Caco-2 (cell line): ENCODE measurements at regions not wholly inside any gene's neighbourhood (a gene's known extent, or its start where the extent isn't known, plus 50 kb on each side); places are given as distances from the start of the nearest gene placed in this dataset.

Source experiments
- BruUV-seq: library from RNA; stranded (reverse); fragments of 400-500 nt; replicated peaks from 2 replicates; lab custom pipeline; 2021; lab: Mats Ljungman, UMichigan
- CTCF ChIA-PET: fragments of 300-600 bp; sonication (Branson Sonifier 250); formaldehyde crosslinking; loops from one replicate; lab custom pipeline; 2022; ENCODE audit warnings: antibody characterized with exemption; lab: Charles Lee
- POLR2A ChIA-PET: fragments of 300-600 bp; sonication (Branson Sonifier 250); formaldehyde crosslinking; loops from one replicate; lab custom pipeline; 2022; ENCODE audit warnings: antibody characterized with exemption; lab: Charles Lee
- DNase-seq, 2 experiments: peaks; one replicate each; pipeline versions ENCODE4 v3.0.0 to v3.0.0-alpha.2; 2020 to 2022
- H3K27me3 ChIP-seq: replicated peaks from 2 replicates; pipeline ENCODE4 v1.6.0; 2011; ENCODE audit warnings: low read length; ENCODE audit not compliant: control insufficient read depth, insufficient read depth
- H3K36me3 ChIP-seq: 2 replicates; pipeline ENCODE4 v1.5.1; 2011; ENCODE audit warnings: low read length; ENCODE audit not compliant: control insufficient read depth, insufficient read depth
- H3K4me1 ChIP-seq: fragments of 250-450 bp; sonication (Bioruptor Pico); 2 replicates; pipeline ENCODE4 v1.5.1; 2020; ENCODE audit warnings: mild to moderate bottlenecking
- H3K4me3 ChIP-seq: 2 replicates; pipeline ENCODE4 v1.5.1; 2011; ENCODE audit warnings: low read depth, mild to moderate bottlenecking, control low read depth, low read length
- H3K9me3 ChIP-seq: fragments of 250-450 bp; sonication (Bioruptor Pico); 2 replicates; pipeline ENCODE4 v1.5.1; 2020; ENCODE audit warnings: mild to moderate bottlenecking, moderate library complexity
- H3K27ac Mint-ChIP-seq: one replicate; pipeline ENCODE4 v1.8.0; 2022; ENCODE audit warnings: mixed read lengths; ENCODE audit not compliant: unreplicated experiment
- H3K27me3 Mint-ChIP-seq: one replicate; pipeline ENCODE4 v1.8.0; 2022; ENCODE audit warnings: mixed read lengths; ENCODE audit not compliant: insufficient read depth, unreplicated experiment
- H3K36me3 Mint-ChIP-seq: one replicate; pipeline ENCODE4 v1.8.0; 2022; ENCODE audit warnings: mild to moderate bottlenecking, mixed read lengths; ENCODE audit not compliant: insufficient read depth, unreplicated experiment
- H3K4me1 Mint-ChIP-seq: one replicate; pipeline ENCODE4 v1.8.0; 2022; ENCODE audit warnings: low read depth, mixed read lengths; ENCODE audit not compliant: unreplicated experiment
- H3K4me3 Mint-ChIP-seq: one replicate; pipeline ENCODE4 v1.8.0; 2022; ENCODE audit warnings: mild to moderate bottlenecking, moderate library complexity, mixed read lengths; ENCODE audit not compliant: unreplicated experiment
- H3K9me3 Mint-ChIP-seq: one replicate; pipeline ENCODE4 v1.8.0; 2022; ENCODE audit warnings: mixed read lengths; ENCODE audit not compliant: unreplicated experiment
- intact Hi-C: fragments of 100-400 bp; cut with micrococcal nuclease; formaldehyde crosslinking; loops from one replicate; pipeline ENCODE4 v1.10.0; 2022; ENCODE audit not compliant: unreplicated experiment
- TF ChIP-seq, protein P1 (sequence below), 2 experiments: fragments of 200-600 bp in 1 of 2; IDR thresholded peaks; 1 replicate in 1 of 2; 2 replicates in 1 of 2; pipeline versions ENCODE4 v1.5.1 to v1.8.0; 2011 to 2022; ENCODE audit warnings: antibody characterized with exemption in 1 of 2, control low read depth in 1 of 2, inconsistent platforms in 1 of 2, low read depth in 1 of 2, low read length in 1 of 2, mild to moderate bottlenecking in 1 of 2, moderate library complexity in 1 of 2; ENCODE audit not compliant: insufficient read depth in 1 of 2, severe bottlenecking in 1 of 2, unreplicated experiment in 1 of 2

DNA sequence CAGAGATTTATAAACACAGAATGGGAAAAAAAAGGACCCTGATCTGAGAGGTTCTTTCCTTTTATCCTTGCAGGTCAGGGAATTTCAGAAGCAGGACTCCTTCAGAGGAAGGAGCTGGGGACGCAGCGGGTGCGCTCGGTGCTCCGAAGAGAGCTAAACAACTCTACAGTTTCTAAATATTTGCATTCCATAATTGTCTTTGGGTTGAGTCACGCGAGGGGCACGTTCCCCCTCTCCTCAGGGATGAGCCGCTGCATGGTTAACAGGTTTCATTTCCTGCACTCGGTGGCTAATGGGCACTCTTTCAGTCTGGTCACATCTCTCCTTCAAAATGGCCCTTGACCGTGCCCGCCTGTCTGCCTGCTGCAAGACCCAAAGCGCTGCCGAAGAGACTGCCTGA, 165.0 kb upstream of the HMHB1 start:
- DNase-seq, result no peak
- intact Hi-C loops, result no loop called here
- no TSS peak for BruUV-seq
- no peaks in the 10 kb centered on the region for H3K36me3 ChIP-seq
- Mint-ChIP-seq H3K27ac (no peak overlapping the region), H3K4me3 (no peak overlapping the region), H3K9me3 (peaks cover 15% of the 10 kb centered on the region), H3K27me3 (no peaks in the 10 kb centered on the region), H3K4me1 (peaks cover 6% of the 10 kb centered on the region), H3K36me3 (no peaks in the 10 kb centered on the region)
- POLR2A ChIA-PET, result no interaction called here
- CTCF ChIA-PET, result no interaction called here
- H3K27me3 ChIP-seq, result no peaks in the 10 kb centered on the region
- H3K9me3 ChIP-seq, result no peaks in the 10 kb centered on the region
- H3K4me3 ChIP-seq, result no peak overlapping the region
- TF ChIP-seq, protein P1, sequence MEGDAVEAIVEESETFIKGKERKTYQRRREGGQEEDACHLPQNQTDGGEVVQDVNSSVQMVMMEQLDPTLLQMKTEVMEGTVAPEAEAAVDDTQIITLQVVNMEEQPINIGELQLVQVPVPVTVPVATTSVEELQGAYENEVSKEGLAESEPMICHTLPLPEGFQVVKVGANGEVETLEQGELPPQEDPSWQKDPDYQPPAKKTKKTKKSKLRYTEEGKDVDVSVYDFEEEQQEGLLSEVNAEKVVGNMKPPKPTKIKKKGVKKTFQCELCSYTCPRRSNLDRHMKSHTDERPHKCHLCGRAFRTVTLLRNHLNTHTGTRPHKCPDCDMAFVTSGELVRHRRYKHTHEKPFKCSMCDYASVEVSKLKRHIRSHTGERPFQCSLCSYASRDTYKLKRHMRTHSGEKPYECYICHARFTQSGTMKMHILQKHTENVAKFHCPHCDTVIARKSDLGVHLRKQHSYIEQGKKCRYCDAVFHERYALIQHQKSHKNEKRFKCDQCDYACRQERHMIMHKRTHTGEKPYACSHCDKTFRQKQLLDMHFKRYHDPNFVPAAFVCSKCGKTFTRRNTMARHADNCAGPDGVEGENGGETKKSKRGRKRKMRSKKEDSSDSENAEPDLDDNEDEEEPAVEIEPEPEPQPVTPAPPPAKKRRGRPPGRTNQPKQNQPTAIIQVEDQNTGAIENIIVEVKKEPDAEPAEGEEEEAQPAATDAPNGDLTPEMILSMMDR (IDR thresholded peaks at IDR 0.05; ENCODE audit: insufficient read depth in 1 of 2, low read depth in 1 of 2, low read length in 1 of 2, severe bottlenecking in 1 of 2, unreplicated experiment in 1 of 2), result no peak
- H3K4me1 ChIP-seq, result no peaks in the 10 kb centered on the region

DNA sequence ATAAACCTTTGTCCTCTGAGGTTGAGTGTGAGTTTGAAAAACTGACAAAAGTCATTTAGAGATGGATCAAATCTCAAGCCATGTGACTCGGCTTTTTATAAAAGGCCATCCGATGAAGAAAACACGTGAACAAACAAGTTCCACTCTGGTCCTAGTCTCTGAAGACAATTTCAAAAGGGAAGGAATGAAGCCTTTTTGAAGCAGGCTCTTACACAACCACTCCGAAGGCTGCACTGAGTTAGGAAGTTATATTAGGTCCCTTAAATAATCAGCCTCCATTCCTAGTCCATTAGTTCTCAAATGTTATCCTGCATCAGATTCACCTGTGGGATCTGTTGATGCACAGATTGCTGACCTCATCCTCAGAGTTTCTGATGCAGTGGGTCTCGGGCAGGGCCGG, 166.6 kb upstream of the HMHB1 start:
- H3K36me3 ChIP-seq, result no peaks in the 10 kb centered on the region
- POLR2A ChIA-PET, result no interaction called here
- no peaks in the 10 kb centered on the region for H3K36me3 Mint-ChIP-seq
- no peaks in the 10 kb centered on the region for H3K27me3 ChIP-seq
- no peak overlapping the region for H3K4me3 ChIP-seq
- H3K9me3 Mint-ChIP-seq, result peaks cover 16% of the 10 kb centered on the region
- no peaks in the 10 kb centered on the region for H3K9me3 ChIP-seq
- BruUV-seq, result no TSS peak
- intact Hi-C loops, result no loop called here
- no peak overlapping the region for H3K4me3 Mint-ChIP-seq
- TF ChIP-seq, protein P1 (IDR thresholded peaks at IDR 0.05; ENCODE audit: insufficient read depth in 1 of 2, low read depth in 1 of 2, low read length in 1 of 2, severe bottlenecking in 1 of 2, unreplicated experiment in 1 of 2), result no peak
- CTCF ChIA-PET, result no interaction called here
- H3K27me3 Mint-ChIP-seq, result no peaks in the 10 kb centered on the region
- H3K27ac Mint-ChIP-seq, result no peak overlapping the region
- no peaks in the 10 kb centered on the region for H3K4me1 ChIP-seq
- DNase-seq, result no peak
- peaks cover 6% of the 10 kb centered on the region for H3K4me1 Mint-ChIP-seq

DNA sequence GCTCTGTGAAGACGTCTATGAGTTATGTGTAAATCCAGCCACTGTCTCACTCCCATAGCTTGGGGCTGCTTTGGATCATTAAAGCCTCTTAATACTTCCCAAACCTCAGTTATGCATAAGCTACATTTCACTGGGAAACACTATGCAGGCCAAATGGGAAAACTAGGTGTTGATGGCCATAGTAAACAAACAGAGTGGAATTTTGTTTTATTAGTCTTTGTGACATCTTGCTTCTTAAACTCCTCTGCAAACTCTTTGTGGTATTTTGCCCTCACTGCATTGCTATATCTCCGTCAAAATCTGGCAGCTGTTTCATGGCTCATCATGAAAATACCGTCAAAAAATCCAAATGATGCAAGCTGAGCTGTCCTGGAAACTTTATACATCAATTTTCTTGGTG, 167.2 kb upstream of the HMHB1 start:
- Histone ChIP-seq H3K4me1 (no peaks in the 10 kb centered on the region), H3K27me3 (no peaks in the 10 kb centered on the region), H3K4me3 (no peak overlapping the region), H3K9me3 (no peaks in the 10 kb centered on the region), H3K36me3 (no peaks in the 10 kb centered on the region)
- intact Hi-C loops, result no loop called here
- no TSS peak for BruUV-seq
- Mint-ChIP-seq H3K27me3 (no peaks in the 10 kb centered on the region), H3K4me3 (no peak overlapping the region), H3K27ac (no peak overlapping the region), H3K4me1 (peaks cover 6% of the 10 kb centered on the region), H3K36me3 (no peaks in the 10 kb centered on the region), H3K9me3 (peaks cover 16% of the 10 kb centered on the region)
- TF ChIP-seq, protein P1 (IDR thresholded peaks at IDR 0.05; ENCODE audit: insufficient read depth in 1 of 2, low read depth in 1 of 2, low read length in 1 of 2, severe bottlenecking in 1 of 2, unreplicated experiment in 1 of 2), result no peak
- no peak for DNase-seq
- CTCF ChIA-PET, result no interaction called here
- POLR2A ChIA-PET, result no interaction called here
